ENCODE measurements at regions not wholly inside any gene's neighbourhood (a gene's known extent, or its start where the extent isn't known, plus 50 kb on each side); places are given as distances from the start of the nearest gene placed in this dataset.
"Not testable (repeated sequence)": the region's sequence is repeated elsewhere in the genome, so short reads cannot be mapped to it uniquely, and the experiment has no call there.

GRCh38 chr2:180775711-180776110, 204.7 kb upstream of the UBE2E3 start:
- H3K4me3 ChIP-seq (replicated peaks; ENCODE audit: low read depth, low read length), result no peak overlapping the region
- TF ChIP-seq, protein P1, sequence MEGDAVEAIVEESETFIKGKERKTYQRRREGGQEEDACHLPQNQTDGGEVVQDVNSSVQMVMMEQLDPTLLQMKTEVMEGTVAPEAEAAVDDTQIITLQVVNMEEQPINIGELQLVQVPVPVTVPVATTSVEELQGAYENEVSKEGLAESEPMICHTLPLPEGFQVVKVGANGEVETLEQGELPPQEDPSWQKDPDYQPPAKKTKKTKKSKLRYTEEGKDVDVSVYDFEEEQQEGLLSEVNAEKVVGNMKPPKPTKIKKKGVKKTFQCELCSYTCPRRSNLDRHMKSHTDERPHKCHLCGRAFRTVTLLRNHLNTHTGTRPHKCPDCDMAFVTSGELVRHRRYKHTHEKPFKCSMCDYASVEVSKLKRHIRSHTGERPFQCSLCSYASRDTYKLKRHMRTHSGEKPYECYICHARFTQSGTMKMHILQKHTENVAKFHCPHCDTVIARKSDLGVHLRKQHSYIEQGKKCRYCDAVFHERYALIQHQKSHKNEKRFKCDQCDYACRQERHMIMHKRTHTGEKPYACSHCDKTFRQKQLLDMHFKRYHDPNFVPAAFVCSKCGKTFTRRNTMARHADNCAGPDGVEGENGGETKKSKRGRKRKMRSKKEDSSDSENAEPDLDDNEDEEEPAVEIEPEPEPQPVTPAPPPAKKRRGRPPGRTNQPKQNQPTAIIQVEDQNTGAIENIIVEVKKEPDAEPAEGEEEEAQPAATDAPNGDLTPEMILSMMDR (IDR thresholded peaks at IDR 0.05; ENCODE audit: low read length, missing control alignments), result no peak
- no peak for DNase-seq (ENCODE audit: low read depth)

DNA sequence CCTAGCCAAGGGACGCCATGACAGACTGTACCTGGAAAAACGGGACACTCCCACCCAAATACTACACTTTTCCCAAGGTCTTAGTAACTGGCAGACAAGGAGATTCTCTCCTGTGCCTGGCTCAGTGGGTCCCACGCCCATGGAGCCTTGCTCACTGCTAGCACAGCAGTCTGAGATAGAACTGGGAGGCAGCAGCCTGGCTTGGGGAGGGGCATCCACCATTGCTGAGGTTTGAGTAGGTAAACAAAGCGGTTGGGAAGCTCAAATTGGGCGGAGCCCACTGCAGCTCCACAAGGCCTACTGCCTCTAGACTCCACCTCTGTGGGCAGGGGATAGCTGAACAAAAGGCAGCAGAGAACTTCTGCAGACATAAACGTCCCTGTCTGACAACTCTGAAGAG, 215.1 kb upstream of the UBE2E3 start:
- DNase-seq (ENCODE audit: low read depth); H3K4me3 ChIP-seq (replicated peaks; ENCODE audit: low read depth, low read length): not testable (repeated sequence)

GRCh38 chr2:180763263-180763989, 217.0 kb upstream of the UBE2E3 start:
- H3K4me3 ChIP-seq (replicated peaks; ENCODE audit: low read depth, low read length), result no peak overlapping the region
- TF ChIP-seq, protein P1 (IDR thresholded peaks at IDR 0.05; ENCODE audit: low read length, missing control alignments), result no peak
- DNase-seq (ENCODE audit: low read depth), result no peak

GRCh38 chr2:180761224-180761623, 219.2 kb upstream of the UBE2E3 start:
- TF ChIP-seq, protein P1 (IDR thresholded peaks at IDR 0.05; ENCODE audit: low read length, missing control alignments), result no peak
- no peak overlapping the region for H3K4me3 ChIP-seq (replicated peaks; ENCODE audit: low read depth, low read length)
- peak; percentile 76 for DNase-seq (ENCODE audit: low read depth)

DNA sequence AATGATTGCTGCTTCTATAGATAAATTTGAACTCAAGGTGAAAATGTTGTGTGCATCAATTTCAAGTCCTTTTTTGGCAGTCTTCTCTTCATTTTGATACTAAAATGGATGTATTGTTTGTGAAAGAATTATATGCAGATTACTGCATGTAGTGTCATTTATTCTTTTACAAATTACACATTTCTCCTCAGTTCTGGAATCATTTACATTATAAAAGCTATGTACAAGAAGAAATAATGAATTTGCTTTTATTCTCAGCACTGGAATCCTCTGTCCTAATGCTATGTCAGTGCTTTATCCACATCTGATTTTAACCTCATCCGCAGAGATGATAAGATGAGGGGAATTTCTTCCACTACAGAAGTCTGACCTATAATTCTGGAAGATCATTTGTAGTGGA, 220.8 kb upstream of the UBE2E3 start:
- TF ChIP-seq, protein P1 (IDR thresholded peaks at IDR 0.05; ENCODE audit: low read length, missing control alignments), result no peak
- no peak overlapping the region for H3K4me3 ChIP-seq (replicated peaks; ENCODE audit: low read depth, low read length)
- DNase-seq (ENCODE audit: low read depth), result no peak

GRCh38 chr2:180753809-180754761, 226.3 kb upstream of the UBE2E3 start:
- TF ChIP-seq, protein P1 (IDR thresholded peaks at IDR 0.05; ENCODE audit: low read length, missing control alignments), result no peak
- no peak overlapping the region for H3K4me3 ChIP-seq (replicated peaks; ENCODE audit: low read depth, low read length)
- no peak for DNase-seq (ENCODE audit: low read depth)

DNA sequence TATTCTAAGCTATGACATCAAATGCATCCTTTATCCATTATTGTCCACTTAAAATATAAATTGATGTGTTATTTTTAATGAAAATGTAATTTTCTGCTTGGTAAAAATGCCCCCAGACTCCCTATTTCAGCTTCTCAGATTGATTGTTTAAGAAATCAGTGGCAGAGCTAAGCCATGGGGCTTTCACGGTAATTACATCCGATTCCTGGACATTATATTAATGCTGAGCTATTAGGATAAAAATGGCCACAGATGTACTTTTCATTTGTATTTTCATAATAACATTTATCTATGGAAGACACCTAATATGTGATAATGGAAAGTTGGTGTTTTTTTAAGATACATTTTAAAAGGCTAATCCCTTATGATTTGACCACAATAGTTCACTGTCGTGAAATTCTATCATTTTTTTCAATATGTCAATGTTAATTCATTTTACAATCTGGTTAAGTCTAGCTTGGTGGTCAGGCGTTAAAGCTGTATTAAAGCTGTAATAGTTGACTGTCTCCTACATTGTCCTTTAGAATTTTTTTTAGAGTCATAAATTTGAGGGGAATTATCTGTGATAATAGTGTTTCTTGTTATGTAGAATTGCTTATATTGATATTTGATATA, 229.0 kb upstream of the UBE2E3 start:
- no peak overlapping the region for H3K4me3 ChIP-seq (replicated peaks; ENCODE audit: low read depth, low read length)
- TF ChIP-seq, protein P1 (IDR thresholded peaks at IDR 0.05; ENCODE audit: low read length, missing control alignments), result no peak
- no peak for DNase-seq (ENCODE audit: low read depth)
